NB4 (cell line): ENCODE measurements at regions not wholly inside any gene's neighbourhood (a gene's known extent, or its start where the extent isn't known, plus 50 kb on each side); places are given as distances from the start of the nearest gene placed in this dataset.

Experiments
- POLR2A ChIP-seq: IDR thresholded peaks from 2 replicates; pipeline ENCODE4 v1.6.1; 2011; ENCODE audit warnings: mild to moderate bottlenecking; ENCODE audit not compliant: insufficient read length; ENCODE audit errors: extremely low read depth
- TF ChIP-seq, protein P1 (sequence below): IDR thresholded peaks from one replicate; pipeline ENCODE4 v1.5.1; 2012; ENCODE audit warnings: low read depth, low read length

DNA sequence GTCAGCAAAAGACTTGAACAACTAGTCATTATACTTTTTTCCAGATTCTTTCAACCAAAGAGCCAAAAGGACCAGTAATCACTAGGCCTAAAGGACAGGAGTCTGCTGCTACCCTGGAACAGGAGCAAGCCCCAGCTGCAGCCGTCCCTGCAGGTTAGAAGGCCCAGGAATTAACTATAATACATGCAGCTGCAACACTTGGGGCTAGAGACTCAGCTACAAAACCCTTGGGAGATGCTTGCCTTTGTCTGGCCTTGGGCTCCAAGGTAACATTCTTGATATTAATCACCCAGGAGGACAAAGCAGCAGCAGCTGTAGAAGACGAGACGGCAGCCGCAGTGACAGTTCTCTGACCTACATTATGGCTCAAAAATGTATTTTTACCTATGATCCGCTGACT lies 841.2 kb upstream of the ADGRL4 start:
- TF ChIP-seq, protein P1, sequence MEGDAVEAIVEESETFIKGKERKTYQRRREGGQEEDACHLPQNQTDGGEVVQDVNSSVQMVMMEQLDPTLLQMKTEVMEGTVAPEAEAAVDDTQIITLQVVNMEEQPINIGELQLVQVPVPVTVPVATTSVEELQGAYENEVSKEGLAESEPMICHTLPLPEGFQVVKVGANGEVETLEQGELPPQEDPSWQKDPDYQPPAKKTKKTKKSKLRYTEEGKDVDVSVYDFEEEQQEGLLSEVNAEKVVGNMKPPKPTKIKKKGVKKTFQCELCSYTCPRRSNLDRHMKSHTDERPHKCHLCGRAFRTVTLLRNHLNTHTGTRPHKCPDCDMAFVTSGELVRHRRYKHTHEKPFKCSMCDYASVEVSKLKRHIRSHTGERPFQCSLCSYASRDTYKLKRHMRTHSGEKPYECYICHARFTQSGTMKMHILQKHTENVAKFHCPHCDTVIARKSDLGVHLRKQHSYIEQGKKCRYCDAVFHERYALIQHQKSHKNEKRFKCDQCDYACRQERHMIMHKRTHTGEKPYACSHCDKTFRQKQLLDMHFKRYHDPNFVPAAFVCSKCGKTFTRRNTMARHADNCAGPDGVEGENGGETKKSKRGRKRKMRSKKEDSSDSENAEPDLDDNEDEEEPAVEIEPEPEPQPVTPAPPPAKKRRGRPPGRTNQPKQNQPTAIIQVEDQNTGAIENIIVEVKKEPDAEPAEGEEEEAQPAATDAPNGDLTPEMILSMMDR, result no peak
- no peak for TF ChIP-seq POLR2A
